DMS153 treated with DMSO at 0.1 percent for 48 hours (cell line): ENCODE measurements at regions not wholly inside any gene's neighbourhood (a gene's known extent, or its start where the extent isn't known, plus 50 kb on each side); places are given as distances from the start of the nearest gene placed in this dataset.

Experiments used
- DNase-seq: peaks from one replicate; lab custom pipeline; 2025; ENCODE audit not compliant: unreplicated experiment; lab: John Stamatoyannopoulos, UW

- no peak for DNase-seq
Observed at GRCh38 chr9:116002624-116003023, 151.0 kb upstream of the PAPPA start.

DNA sequence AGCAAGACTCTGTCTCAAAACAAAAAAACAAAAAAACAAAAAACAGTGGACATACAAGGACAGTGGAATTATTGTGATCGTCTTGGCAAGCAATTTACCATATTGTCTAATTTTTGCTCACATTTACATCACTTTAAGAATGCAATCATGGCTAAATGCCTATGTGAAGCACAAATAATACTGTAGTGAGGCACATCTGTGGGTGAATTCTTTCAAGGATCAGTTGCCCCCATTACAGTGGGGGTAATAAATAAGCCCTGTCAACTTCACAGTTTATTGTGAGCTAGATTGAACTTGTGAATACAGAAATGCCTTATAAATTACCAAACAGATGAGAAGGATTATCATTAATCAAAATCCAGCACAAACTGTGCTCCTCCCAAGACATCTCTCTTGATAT, 150.2 kb upstream of the PAPPA start:
- DNase-seq, result no peak

DNA sequence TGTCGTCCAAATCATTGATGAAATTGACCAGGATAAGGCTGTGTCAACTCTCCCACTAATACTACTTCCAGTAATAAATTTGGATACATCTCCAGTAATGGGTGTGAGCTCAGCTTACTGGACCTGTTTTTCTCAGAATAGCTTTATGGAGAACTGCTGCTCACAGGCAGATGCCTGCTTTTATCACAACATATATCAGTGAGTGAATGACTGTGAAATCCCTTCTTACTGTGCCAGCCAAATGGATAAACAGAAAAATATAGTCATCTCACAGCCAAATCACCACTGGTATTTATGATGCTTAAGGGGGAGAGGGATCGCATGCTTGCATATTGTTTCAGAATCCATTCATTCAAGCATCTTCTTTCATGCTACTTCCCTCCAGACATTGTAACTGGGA, 148.4 kb upstream of the PAPPA start:
- DNase-seq, result no peak

DNA sequence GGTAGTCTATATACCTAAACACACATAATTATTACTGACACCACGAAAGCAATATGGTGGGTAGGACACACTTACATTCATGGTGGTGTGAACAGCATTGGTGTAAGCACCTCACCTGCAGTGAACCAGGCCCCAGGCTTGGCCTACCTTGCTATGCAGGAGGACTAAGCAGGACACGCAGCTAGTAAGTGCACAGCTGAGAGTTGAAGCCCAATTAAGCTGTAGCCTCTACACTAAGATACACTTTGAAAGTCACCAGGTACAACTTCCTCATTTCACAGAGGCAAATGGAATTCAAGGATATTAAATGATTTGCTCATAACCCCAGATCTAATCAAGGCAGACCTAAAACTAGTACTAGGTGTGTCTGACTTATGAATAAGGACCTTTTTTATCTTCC, 145.8 kb upstream of the PAPPA start:
- no peak for DNase-seq

GRCh38 chr9:116008278-116008677, 145.3 kb upstream of the PAPPA start:
- no peak for DNase-seq

DNA sequence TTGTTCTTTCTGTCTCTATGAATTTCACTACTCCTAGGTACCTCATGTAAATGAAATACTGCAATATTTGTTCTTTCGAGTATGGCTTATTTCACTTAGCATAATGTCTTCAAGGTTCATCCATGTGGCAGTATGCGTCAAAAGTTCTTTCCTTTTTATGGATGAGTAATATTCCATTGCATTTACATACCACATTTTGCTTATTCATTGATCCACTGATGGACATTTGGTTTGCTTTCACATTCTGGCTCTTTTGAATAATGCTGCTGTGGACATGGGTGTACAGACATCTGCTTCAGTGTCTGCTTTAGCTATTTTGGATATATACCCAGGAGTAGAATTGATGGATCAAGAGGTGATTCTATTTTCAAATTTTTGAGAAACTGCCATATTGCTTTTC, 144.2 kb upstream of the PAPPA start:
- DNase-seq, result no peak

DNA sequence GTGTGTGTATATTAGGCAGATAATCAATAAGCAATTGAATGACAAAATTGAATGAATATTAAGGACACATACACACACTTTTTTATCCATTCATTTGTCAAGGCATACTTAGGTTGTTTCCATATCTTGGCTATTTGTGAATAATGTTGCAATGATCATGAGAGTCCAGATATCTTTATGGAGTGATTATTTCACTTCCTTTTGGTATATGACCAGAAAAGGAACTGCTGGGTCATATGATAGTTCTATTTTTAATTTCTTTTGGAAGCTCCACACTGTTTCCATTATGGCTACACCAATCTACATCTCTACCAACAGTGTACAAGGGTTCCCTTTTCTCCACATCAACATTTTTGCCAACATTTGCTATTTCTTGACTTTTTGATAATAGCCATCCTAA, 137.7 kb upstream of the PAPPA start:
- no peak for DNase-seq

- DNase-seq, result no peak
Observed at GRCh38 chr9:116020146-116020545, 133.4 kb upstream of the PAPPA start.

GRCh38 chr9:116020801-116021200, 132.8 kb upstream of the PAPPA start:
- no peak for DNase-seq

DNA sequence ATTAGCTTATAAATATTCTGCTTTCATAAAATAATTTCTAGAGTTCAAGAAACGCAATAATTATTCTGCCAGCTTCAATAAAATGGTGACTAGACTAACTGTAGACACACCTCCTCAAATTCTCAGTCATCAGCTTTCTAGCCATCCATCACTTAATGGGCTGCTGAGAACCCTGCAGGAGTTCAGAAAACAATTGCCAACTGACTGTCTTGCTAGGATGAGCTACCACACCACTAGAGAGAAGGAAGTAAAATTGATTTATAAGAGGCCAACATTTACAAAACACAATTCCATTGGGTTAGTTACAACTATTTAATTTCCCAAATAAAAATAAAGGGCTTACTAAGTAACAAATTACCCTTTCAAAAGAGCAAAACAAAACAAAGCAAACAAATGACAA, 126.5 kb upstream of the PAPPA start:
- no peak for DNase-seq

- no peak for DNase-seq
Observed at GRCh38 chr9:116027511-116027910, 126.1 kb upstream of the PAPPA start.

DNA sequence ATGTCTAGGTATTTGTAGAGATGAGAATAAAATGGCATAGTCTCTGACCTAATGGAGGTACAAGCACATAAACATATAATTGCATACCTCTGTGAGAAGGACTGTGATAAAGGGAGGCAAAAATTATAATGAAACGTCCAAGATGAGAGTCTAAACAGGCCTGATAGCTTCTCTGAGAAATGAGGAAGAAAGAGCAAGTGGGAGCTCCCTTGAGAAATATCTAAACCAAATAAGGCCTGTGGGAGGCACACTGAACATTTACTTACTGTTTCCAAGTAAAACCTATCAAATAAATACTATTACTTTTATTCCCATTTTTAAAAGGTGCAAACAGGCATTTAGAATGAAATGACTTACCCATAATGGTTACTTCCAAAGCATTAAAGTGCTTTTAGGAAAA, 125.6 kb upstream of the PAPPA start:
- no peak for DNase-seq

GRCh38 chr9:116030517-116030916, 123.1 kb upstream of the PAPPA start:
- no peak for DNase-seq

- DNase-seq, result no peak
Observed at GRCh38 chr9:116032683-116033440, 120.7 kb upstream of the PAPPA start.

DNA sequence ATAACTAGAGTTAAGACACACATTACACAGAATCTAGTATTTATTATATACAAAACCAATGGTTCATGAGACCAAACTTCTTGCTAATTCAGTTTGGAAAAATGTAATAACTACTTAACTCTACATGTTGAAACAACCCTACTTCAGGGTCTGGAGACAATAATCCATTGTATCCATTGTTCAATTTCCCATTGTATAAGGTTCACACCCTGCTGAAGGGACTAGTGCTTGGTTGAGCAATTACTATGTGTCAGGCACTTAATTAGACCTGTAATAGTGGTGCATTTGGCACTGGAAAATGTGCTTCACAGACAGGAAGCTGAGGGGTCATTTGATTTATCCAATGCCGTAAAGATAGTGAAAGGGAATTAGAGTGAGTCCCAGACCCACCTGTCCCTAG, 114.3 kb upstream of the PAPPA start:
- no peak for DNase-seq

- no peak for DNase-seq
Observed at GRCh38 chr9:116039893-116040292, 113.7 kb upstream of the PAPPA start.

- no peak for DNase-seq
Observed at GRCh38 chr9:116042321-116042720, 111.3 kb upstream of the PAPPA start.

GRCh38 chr9:116045083-116045482, 108.5 kb upstream of the PAPPA start:
- DNase-seq, result no peak

GRCh38 chr9:116048081-116048480, 105.5 kb upstream of the PAPPA start:
- no peak for DNase-seq

DNA sequence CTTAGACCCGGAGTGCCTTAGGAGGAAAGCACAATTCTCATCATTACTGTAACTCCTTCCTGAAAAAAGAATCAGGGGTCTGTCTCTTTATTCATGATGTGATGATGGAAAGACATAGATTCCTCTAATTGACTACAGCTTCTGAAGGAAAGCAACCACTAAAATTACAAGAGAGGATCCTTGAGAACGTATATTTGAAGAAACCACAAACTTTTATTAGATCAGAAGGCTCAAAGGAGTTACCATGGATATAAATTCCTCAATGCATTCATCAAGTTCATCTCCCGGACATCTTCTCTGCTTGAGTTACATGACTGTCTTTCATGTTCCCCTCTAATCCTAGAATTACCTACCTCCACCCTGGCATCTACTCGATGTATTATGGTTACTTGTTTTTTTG, 104.1 kb upstream of the PAPPA start:
- no peak for DNase-seq

DNA sequence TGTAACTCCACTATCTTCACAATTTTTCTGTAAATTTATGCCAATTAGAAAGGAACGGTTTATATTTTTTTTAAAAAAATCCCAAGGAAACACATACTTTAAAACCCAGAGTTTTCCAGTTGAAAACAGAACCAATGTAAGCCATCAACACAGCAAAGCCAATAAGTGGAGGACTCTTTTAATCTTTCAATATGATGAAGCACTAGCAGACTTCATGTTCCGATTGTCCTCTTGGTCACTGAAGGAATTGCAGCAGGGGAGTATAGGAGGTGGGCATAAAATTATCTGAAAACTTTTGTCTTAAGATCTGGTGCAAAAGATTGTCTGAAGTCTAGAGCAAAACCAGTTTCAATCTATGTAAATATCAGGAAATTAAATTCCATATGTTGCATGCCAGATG, 102.1 kb upstream of the PAPPA start:
- DNase-seq, result no peak

DNA sequence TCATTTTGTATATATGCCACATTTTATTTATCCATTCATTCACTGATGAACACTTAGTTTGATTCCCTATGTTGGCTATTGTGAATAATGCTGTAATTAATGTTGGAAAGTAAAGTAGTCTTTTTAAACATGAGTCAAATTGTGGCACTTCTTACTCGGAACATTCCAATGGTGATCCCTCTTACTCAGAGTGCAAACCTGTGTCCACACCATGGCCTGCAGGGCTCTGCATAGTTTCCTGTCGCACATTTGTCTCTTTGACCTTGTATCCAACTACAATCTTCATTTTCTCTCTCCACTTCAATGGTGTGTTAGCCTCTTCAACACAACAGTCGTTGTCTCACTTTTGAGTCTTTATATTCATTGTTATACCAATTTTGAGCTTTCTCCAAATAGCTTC, 98.1 kb upstream of the PAPPA start:
- DNase-seq, result no peak

- no peak for DNase-seq
Observed at GRCh38 chr9:116057371-116057770, 96.2 kb upstream of the PAPPA start.
